ENCODE measurements at regions not wholly inside any gene's neighbourhood (a gene's known extent, or its start where the extent isn't known, plus 50 kb on each side); places are given as distances from the start of the nearest gene placed in this dataset.

GRCh38 chr5:155839251-155840037, 487.5 kb upstream of the SGCD start:
- TF ChIP-seq CTCF (IDR thresholded peaks at IDR 0.05) (no peak), POLR2A (IDR thresholded peaks at IDR 0.05) (no peak)
